ENCODE measurements at regions not wholly inside any gene's neighbourhood (a gene's known extent, or its start where the extent isn't known, plus 50 kb on each side); places are given as distances from the start of the nearest gene placed in this dataset.

DNA sequence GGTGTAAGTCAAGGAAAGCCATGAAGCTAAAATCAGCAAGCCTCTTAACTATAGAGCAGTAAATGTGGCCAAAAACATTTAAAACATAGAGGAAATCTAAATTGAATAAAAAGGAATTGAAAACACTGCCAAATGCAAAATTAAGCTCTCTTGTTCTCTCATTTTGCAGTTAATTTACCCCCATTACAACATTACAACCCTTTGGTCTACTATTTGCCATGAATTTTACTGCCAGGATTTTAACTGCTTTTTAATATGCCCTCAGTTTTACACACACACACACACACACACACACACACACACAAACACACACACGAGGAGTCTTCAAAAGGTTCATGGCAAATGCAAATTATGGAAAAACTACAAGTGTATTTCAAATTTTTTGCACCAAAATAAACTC, 91.4 kb upstream of the ACO1 start:
- TF ChIP-seq, protein P1, sequence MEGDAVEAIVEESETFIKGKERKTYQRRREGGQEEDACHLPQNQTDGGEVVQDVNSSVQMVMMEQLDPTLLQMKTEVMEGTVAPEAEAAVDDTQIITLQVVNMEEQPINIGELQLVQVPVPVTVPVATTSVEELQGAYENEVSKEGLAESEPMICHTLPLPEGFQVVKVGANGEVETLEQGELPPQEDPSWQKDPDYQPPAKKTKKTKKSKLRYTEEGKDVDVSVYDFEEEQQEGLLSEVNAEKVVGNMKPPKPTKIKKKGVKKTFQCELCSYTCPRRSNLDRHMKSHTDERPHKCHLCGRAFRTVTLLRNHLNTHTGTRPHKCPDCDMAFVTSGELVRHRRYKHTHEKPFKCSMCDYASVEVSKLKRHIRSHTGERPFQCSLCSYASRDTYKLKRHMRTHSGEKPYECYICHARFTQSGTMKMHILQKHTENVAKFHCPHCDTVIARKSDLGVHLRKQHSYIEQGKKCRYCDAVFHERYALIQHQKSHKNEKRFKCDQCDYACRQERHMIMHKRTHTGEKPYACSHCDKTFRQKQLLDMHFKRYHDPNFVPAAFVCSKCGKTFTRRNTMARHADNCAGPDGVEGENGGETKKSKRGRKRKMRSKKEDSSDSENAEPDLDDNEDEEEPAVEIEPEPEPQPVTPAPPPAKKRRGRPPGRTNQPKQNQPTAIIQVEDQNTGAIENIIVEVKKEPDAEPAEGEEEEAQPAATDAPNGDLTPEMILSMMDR (IDR thresholded peaks at IDR 0.05): no peak
- TF ChIP-seq POLR2A (IDR thresholded peaks at IDR 0.05) (no peak), POLR2AphosphoS5 (IDR thresholded peaks at IDR 0.05) (no peak)

Measured in prostate gland (tissue), 2 donors.